NT2/D1 (cell line): ENCODE measurements at regions not wholly inside any gene's neighbourhood (a gene's known extent, or its start where the extent isn't known, plus 50 kb on each side); places are given as distances from the start of the nearest gene placed in this dataset.

Source experiments
- SUZ12 ChIP-seq: IDR thresholded peaks from 2 replicates; pipeline ENCODE4 v1.6.1; 2011; ENCODE audit not compliant: insufficient read length, insufficient read depth; ENCODE audit errors: extremely low read depth
- ZNF274 ChIP-seq: IDR thresholded peaks from 2 replicates; pipeline ENCODE4 v1.6.1; 2011; ENCODE audit warnings: mild to moderate bottlenecking, low read depth, low read length

DNA sequence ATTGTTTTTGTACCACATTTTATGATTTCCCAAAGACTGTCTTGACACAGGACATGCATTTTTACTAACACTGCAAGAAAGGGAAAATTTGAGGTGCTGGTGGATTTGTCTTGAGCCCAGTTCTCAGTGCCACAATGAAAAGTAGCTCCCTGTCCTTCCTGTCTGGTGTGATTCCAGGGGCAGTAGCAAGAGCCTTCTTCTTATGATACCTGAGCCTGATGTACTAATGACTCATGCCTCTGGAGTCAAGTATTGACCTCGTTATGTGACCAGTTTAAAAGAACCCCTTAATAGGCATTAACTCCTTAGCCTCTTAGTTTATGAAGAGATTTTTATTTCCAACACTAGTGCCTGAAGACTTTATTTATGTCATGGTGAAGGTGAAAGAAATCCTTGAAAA lies 728.6 kb downstream of the SLC4A3 start:
- TF ChIP-seq ZNF274 (no peak), SUZ12 (no peak)
